ENCODE measurements at regions not wholly inside any gene's neighbourhood (a gene's known extent, or its start where the extent isn't known, plus 50 kb on each side); places are given as distances from the start of the nearest gene placed in this dataset.
"Not testable (repeated sequence)": the region's sequence is repeated elsewhere in the genome, so short reads cannot be mapped to it uniquely, and the experiment has no call there.

- Histone ChIP-seq H3K27me3 (ENCODE audit: control insufficient read depth, insufficient read depth, low read length) (no peaks in the 10 kb centered on the region), H3K36me3 (ENCODE audit: control insufficient read depth, insufficient read depth, low read length) (no peaks in the 10 kb centered on the region), H3K4me3 (ENCODE audit: low read depth, low read length) (no peak overlapping the region)
- no peak for TF ChIP-seq CTCF (IDR thresholded peaks at IDR 0.05; ENCODE audit: insufficient read depth, low read depth, low read length)
- ChIA-PET CTCF (no interaction called here), POLR2A (no interaction called here)
- no peak for DNase-seq (ENCODE audit: low read depth)
Observed at GRCh38 chr22:34623580-34623979, 442.4 kb upstream of the ISX start.

GRCh38 chr22:34625892-34626291, 440.1 kb upstream of the ISX start:
- not testable (repeated sequence) for DNase-seq (ENCODE audit: low read depth)

GRCh38 chr22:34638128-34638527, 427.8 kb upstream of the ISX start:
- ChIA-PET POLR2A (no interaction called here), CTCF (no interaction called here)
- no peak overlapping the region for H3K4me3 ChIP-seq (ENCODE audit: low read depth, low read length)
- no peak for TF ChIP-seq CTCF (IDR thresholded peaks at IDR 0.05; ENCODE audit: insufficient read depth, low read depth, low read length)
- DNase-seq (ENCODE audit: low read depth): no peak
- no peaks in the 10 kb centered on the region for H3K36me3 ChIP-seq (ENCODE audit: control insufficient read depth, insufficient read depth, low read length)
- H3K27me3 ChIP-seq (ENCODE audit: control insufficient read depth, insufficient read depth, low read length): no peaks in the 10 kb centered on the region

More at GRCh38 chr22:34625892-34626291, 440.1 kb upstream of the ISX start:
- H3K4me3 ChIP-seq (ENCODE audit: low read depth, low read length); H3K27me3 ChIP-seq (ENCODE audit: control insufficient read depth, insufficient read depth, low read length); POLR2A ChIA-PET; H3K36me3 ChIP-seq (ENCODE audit: control insufficient read depth, insufficient read depth, low read length); CTCF ChIA-PET: not testable (repeated sequence)

- Histone ChIP-seq H3K4me3 (ENCODE audit: low read depth, low read length) (no peak overlapping the region), H3K36me3 (ENCODE audit: control insufficient read depth, insufficient read depth, low read length) (no peaks in the 10 kb centered on the region), H3K27me3 (ENCODE audit: control insufficient read depth, insufficient read depth, low read length) (no peaks in the 10 kb centered on the region)
- ChIA-PET POLR2A (no interaction called here), CTCF (no interaction called here)
- no peak for DNase-seq (ENCODE audit: low read depth)
- no peak for TF ChIP-seq CTCF (IDR thresholded peaks at IDR 0.05; ENCODE audit: insufficient read depth, low read depth, low read length)
Observed at GRCh38 chr22:34639911-34640310, 426.0 kb upstream of the ISX start.

GRCh38 chr22:34645375-34645774, 420.6 kb upstream of the ISX start:
- Histone ChIP-seq H3K36me3 (ENCODE audit: control insufficient read depth, insufficient read depth, low read length) (no peaks in the 10 kb centered on the region), H3K27me3 (ENCODE audit: control insufficient read depth, insufficient read depth, low read length) (no peaks in the 10 kb centered on the region), H3K4me3 (ENCODE audit: low read depth, low read length) (no peak overlapping the region)
- ChIA-PET POLR2A (no interaction called here), CTCF (interaction anchor here (0.6 kb wide), 1 partner anchor 19 kb away, joined by 3 read pairs; no protein-coding TSS in a partner anchor)
- no peak for TF ChIP-seq CTCF (IDR thresholded peaks at IDR 0.05; ENCODE audit: insufficient read depth, low read depth, low read length)
- no peak for DNase-seq (ENCODE audit: low read depth)

- ChIA-PET CTCF (no interaction called here), POLR2A (no interaction called here)
- TF ChIP-seq CTCF (IDR thresholded peaks at IDR 0.05; ENCODE audit: insufficient read depth, low read depth, low read length): no peak
- no peaks in the 10 kb centered on the region for H3K27me3 ChIP-seq (ENCODE audit: control insufficient read depth, insufficient read depth, low read length)
- no peaks in the 10 kb centered on the region for H3K36me3 ChIP-seq (ENCODE audit: control insufficient read depth, insufficient read depth, low read length)
- DNase-seq (ENCODE audit: low read depth): no peak
- H3K4me3 ChIP-seq (ENCODE audit: low read depth, low read length): no peak overlapping the region
Observed at GRCh38 chr22:34669001-34669400, 397.0 kb upstream of the ISX start.

GRCh38 chr22:34683031-34683430, 382.9 kb upstream of the ISX start:
- H3K4me3 ChIP-seq (ENCODE audit: low read depth, low read length); H3K36me3 ChIP-seq (ENCODE audit: control insufficient read depth, insufficient read depth, low read length); H3K27me3 ChIP-seq (ENCODE audit: control insufficient read depth, insufficient read depth, low read length); POLR2A ChIA-PET; CTCF ChIA-PET; DNase-seq (ENCODE audit: low read depth): not testable (repeated sequence)

GRCh38 chr22:34684278-34684677, 381.7 kb upstream of the ISX start:
- H3K4me3 ChIP-seq (ENCODE audit: low read depth, low read length); POLR2A ChIA-PET; DNase-seq (ENCODE audit: low read depth): not testable (repeated sequence)

More at GRCh38 chr22:34684278-34684677, 381.7 kb upstream of the ISX start:
- H3K27me3 ChIP-seq (ENCODE audit: control insufficient read depth, insufficient read depth, low read length); H3K36me3 ChIP-seq (ENCODE audit: control insufficient read depth, insufficient read depth, low read length); CTCF ChIA-PET: not testable (repeated sequence)
